ENCODE measurements at regions not wholly inside any gene's neighbourhood (a gene's known extent, or its start where the extent isn't known, plus 50 kb on each side); places are given as distances from the start of the nearest gene placed in this dataset.
A peak's percentile ranks its signal among the peaks of the same experiment; 100 is the strongest.

DNA sequence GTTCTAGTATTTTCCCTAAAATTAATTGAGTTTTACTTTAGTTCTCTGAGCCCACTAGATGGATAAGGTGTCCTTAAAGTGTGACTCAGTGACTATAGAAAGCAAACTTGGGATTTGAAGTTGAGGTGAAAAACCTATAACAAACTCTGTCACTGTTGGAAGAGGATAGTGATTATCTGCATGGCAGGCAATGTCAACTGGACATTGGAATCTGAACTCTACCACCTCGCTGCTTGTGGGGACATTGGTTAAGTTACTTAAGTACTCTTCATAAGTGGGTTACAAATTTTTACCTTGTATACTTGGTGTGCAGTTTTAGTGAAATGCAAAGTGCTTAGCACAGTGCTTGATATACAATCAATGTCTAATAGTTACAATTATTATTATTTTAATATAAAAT is 87.9 kb upstream of the B3GAT2 start:
- Histone ChIP-seq H3K36me3 (ENCODE audit: insufficient read depth, low read length) (no peaks in the 10 kb centered on the region), H3K9me3 (ENCODE audit: low read depth, low read length) (no peaks in the 10 kb centered on the region), H3K4me2 (ENCODE audit: insufficient read depth, low read length) (no peak overlapping the region), H3K27me3 (ENCODE audit: insufficient read depth, low read length) (no peaks in the 10 kb centered on the region), H3K79me2 (ENCODE audit: insufficient read depth, low read length) (no peaks in the 10 kb centered on the region), H3K4me1 (ENCODE audit: insufficient read depth, low read length) (no peaks in the 10 kb centered on the region), H4K20me1 (ENCODE audit: insufficient read depth, low read length) (no peaks in the 10 kb centered on the region), H2AFZ (ENCODE audit: low read length) (no peak overlapping the region), H3K27ac (ENCODE audit: low read depth, low read length) (no peak overlapping the region), H3K4me3 (ENCODE audit: insufficient read depth, low read length) (no peak overlapping the region)
- no peak for DNase-seq (ENCODE audit: insufficient read length, low spot score, missing footprints)
- TF ChIP-seq, protein P1, sequence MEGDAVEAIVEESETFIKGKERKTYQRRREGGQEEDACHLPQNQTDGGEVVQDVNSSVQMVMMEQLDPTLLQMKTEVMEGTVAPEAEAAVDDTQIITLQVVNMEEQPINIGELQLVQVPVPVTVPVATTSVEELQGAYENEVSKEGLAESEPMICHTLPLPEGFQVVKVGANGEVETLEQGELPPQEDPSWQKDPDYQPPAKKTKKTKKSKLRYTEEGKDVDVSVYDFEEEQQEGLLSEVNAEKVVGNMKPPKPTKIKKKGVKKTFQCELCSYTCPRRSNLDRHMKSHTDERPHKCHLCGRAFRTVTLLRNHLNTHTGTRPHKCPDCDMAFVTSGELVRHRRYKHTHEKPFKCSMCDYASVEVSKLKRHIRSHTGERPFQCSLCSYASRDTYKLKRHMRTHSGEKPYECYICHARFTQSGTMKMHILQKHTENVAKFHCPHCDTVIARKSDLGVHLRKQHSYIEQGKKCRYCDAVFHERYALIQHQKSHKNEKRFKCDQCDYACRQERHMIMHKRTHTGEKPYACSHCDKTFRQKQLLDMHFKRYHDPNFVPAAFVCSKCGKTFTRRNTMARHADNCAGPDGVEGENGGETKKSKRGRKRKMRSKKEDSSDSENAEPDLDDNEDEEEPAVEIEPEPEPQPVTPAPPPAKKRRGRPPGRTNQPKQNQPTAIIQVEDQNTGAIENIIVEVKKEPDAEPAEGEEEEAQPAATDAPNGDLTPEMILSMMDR (IDR thresholded peaks at IDR 0.05; ENCODE audit: extremely low read depth, low read depth, low read length), result no peak

DNA sequence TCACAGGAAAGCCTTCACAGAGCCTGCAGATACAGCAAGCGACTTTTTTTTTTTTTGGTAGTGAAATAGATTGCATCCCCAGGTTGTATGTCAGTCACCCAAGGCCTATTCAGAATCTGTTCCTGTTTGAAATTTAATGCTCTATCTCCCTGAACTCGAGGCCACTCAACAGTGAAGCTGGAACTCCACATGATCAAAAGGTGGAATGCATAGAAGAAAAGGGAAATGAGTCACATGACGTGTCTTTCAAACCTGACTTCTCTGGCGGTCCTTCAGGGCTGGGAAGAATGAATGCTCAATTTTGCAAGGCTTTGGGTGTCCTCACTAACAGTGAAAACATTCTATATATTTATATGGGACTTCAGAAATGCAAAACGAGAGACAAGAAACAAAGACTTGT is 88.4 kb upstream of the B3GAT2 start:
- Histone ChIP-seq H3K4me2 (ENCODE audit: insufficient read depth, low read length) (no peak overlapping the region), H3K79me2 (ENCODE audit: insufficient read depth, low read length) (no peaks in the 10 kb centered on the region), H3K4me3 (ENCODE audit: insufficient read depth, low read length) (no peak overlapping the region), H3K27ac (ENCODE audit: low read depth, low read length) (no peak overlapping the region), H3K9me3 (ENCODE audit: low read depth, low read length) (no peaks in the 10 kb centered on the region), H3K36me3 (ENCODE audit: insufficient read depth, low read length) (no peaks in the 10 kb centered on the region), H3K27me3 (ENCODE audit: insufficient read depth, low read length) (no peaks in the 10 kb centered on the region), H2AFZ (ENCODE audit: low read length) (no peak overlapping the region), H4K20me1 (ENCODE audit: insufficient read depth, low read length) (no peaks in the 10 kb centered on the region), H3K4me1 (ENCODE audit: insufficient read depth, low read length) (no peaks in the 10 kb centered on the region)
- TF ChIP-seq, protein P1 (IDR thresholded peaks at IDR 0.05; ENCODE audit: extremely low read depth, low read depth, low read length), result no peak
- no peak for DNase-seq (ENCODE audit: insufficient read length, low spot score, missing footprints)

DNA sequence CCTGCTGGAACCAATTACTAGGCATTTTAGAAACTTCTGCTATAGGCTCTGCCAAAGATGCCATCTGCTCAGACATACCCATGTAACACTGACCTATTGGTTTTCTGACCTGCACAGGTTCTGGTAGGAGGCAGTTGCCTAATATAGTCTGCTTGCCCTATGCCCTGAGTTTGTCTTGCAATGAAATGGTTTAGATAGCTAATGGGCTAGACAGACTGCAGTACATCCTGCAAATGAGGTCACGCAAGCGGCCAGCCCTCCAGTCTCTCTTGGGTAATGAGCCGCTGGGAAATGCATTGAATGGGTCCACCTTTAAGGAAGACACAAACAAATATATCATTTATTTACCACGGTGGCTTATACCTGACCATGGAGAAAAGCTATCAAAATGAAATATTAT is 90.6 kb upstream of the B3GAT2 start:
- TF ChIP-seq, protein P1 (IDR thresholded peaks at IDR 0.05; ENCODE audit: extremely low read depth, low read depth, low read length), result no peak
- Histone ChIP-seq H3K36me3 (ENCODE audit: insufficient read depth, low read length) (no peaks in the 10 kb centered on the region), H3K4me2 (ENCODE audit: insufficient read depth, low read length) (no peak overlapping the region), H3K27ac (ENCODE audit: low read depth, low read length) (no peak overlapping the region), H3K4me1 (ENCODE audit: insufficient read depth, low read length) (no peaks in the 10 kb centered on the region), H3K9me3 (ENCODE audit: low read depth, low read length) (no peaks in the 10 kb centered on the region), H3K27me3 (ENCODE audit: insufficient read depth, low read length) (no peaks in the 10 kb centered on the region), H3K79me2 (ENCODE audit: insufficient read depth, low read length) (no peaks in the 10 kb centered on the region), H3K4me3 (ENCODE audit: insufficient read depth, low read length) (no peak overlapping the region), H4K20me1 (ENCODE audit: insufficient read depth, low read length) (no peaks in the 10 kb centered on the region), H2AFZ (ENCODE audit: low read length) (no peak overlapping the region)
- peak; percentile 62 for DNase-seq (ENCODE audit: insufficient read length, low spot score, missing footprints)

DNA sequence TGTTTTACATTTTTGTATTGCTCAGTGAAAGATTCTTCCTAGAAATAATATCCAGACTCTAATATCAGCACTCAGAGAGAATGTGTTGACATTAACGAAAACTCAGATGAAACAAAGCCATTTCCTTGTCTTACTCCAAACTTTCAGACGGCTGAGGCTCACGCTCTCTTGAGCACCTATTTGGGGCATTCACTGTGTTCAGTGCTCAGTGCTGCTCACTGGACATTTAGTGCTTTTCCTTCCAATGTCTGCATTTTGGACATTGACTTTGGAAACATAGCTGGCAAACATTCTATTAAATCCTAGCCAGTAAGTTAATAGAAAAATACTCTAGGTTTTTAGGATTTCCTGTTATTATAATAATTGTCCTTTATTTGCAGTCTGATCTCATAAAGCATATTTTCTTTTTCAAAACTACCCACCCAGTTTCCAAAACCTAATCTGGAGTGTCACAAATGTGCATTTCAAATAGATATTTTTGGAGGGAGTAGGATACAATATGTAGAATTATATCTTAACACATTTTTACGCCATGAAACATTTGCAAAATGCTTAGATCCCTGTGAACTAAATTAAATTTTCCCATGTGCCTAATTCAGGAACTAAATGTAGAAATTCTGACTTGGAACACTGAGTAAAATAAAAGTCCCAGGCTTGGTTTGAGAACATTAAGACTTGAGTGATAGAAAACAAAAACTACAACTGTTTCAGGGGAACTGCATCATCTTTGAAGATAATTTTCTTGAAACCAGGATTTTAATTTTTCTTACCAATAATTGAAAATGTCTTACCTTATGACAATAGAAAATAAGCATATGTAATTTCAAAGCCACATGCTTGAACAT is 91.7 kb upstream of the B3GAT2 start:
- Histone ChIP-seq H2AFZ (ENCODE audit: low read length) (no peak overlapping the region), H3K4me3 (ENCODE audit: insufficient read depth, low read length) (no peak overlapping the region), H4K20me1 (ENCODE audit: insufficient read depth, low read length) (no peaks in the 10 kb centered on the region), H3K27me3 (ENCODE audit: insufficient read depth, low read length) (no peaks in the 10 kb centered on the region), H3K9me3 (ENCODE audit: low read depth, low read length) (no peaks in the 10 kb centered on the region), H3K79me2 (ENCODE audit: insufficient read depth, low read length) (no peaks in the 10 kb centered on the region), H3K4me1 (ENCODE audit: insufficient read depth, low read length) (no peaks in the 10 kb centered on the region), H3K36me3 (ENCODE audit: insufficient read depth, low read length) (no peaks in the 10 kb centered on the region), H3K27ac (ENCODE audit: low read depth, low read length) (no peak overlapping the region), H3K4me2 (ENCODE audit: insufficient read depth, low read length) (no peak overlapping the region)
- no peak for DNase-seq (ENCODE audit: insufficient read length, low spot score, missing footprints)
- TF ChIP-seq, protein P1 (IDR thresholded peaks at IDR 0.05; ENCODE audit: extremely low read depth, low read depth, low read length), result no peak
